ENCODE measurements at regions not wholly inside any gene's neighbourhood (a gene's known extent, or its start where the extent isn't known, plus 50 kb on each side); places are given as distances from the start of the nearest gene placed in this dataset.

DNA sequence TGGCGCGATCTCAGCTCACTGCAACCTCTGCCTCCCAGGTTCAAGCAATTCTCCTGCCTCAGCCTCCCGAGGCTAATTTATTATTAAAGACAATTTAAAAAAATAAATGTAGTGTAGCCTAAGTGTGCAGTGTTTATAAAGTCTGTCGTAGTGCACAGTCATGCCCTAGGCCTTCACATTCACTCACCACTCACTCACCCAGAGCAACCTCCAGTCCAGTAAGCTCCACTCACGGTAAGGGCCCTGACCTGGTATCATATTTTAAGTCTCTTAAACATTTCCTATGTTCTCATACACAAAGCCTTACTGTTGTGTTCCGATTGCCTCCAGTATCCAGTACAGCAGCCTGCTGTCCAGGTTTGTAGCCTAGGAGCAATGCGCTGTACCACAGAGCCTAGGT, 168.2 kb upstream of the FOXQ1 start:
- POLR2A ChIA-PET (ENCODE audit: low non-redundant PET) = no interaction called here
- CTCF ChIA-PET = no interaction called here
- TF ChIP-seq, protein P1, sequence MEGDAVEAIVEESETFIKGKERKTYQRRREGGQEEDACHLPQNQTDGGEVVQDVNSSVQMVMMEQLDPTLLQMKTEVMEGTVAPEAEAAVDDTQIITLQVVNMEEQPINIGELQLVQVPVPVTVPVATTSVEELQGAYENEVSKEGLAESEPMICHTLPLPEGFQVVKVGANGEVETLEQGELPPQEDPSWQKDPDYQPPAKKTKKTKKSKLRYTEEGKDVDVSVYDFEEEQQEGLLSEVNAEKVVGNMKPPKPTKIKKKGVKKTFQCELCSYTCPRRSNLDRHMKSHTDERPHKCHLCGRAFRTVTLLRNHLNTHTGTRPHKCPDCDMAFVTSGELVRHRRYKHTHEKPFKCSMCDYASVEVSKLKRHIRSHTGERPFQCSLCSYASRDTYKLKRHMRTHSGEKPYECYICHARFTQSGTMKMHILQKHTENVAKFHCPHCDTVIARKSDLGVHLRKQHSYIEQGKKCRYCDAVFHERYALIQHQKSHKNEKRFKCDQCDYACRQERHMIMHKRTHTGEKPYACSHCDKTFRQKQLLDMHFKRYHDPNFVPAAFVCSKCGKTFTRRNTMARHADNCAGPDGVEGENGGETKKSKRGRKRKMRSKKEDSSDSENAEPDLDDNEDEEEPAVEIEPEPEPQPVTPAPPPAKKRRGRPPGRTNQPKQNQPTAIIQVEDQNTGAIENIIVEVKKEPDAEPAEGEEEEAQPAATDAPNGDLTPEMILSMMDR (conservative IDR thresholded peaks at IDR 0.05; ENCODE audit: low read depth) = no peak
- H3K27ac ChIP-seq = no peak overlapping the region
- no peak for DNase-seq (ENCODE audit: low spot score)

DNA sequence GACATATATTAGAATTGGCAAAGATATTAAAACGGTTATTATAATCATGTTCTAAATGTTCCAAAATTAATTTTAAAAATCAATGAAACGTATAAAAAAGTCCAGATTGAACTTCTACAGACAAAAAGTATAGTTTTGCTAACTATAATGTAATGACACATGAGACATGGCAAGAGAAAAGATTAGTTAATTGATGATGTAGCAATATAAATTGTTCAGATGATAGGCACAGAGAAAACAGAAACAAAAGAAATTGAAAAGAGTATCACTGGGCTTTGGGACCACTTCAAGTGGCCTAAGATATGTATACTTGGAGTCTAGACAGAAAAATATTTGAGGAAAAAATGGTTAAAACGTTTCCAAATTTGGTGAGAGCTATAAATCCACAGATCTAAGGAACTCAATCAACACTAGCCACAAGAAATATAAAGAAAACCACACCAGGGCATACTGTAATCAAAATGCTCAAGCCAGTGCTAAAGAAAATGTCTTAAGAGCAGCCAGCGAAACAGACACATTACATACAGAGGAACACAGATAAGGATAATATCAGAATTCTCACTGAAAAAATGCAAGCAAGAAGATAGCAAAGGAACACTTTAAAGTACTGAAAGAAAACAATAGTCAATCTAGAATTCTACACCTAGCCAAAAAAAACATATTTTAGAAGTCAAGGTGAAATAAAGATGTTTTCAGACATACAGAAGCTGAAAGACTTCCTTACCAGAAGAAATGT, 172.6 kb upstream of the FOXQ1 start:
- TF ChIP-seq, protein P1 (conservative IDR thresholded peaks at IDR 0.05; ENCODE audit: low read depth) = no peak
- ChIA-PET CTCF (interaction anchor here (0.6 kb wide), 2 partner anchors 251 to 1344 kb away, joined by 3 to 4 read pairs; no protein-coding TSS in a partner anchor), POLR2A (ENCODE audit: low non-redundant PET) (no interaction called here)
- DNase-seq (ENCODE audit: low spot score) = no peak
- H3K27ac ChIP-seq = no peak overlapping the region

GRCh38 chr6:1137849-1138248, 174.0 kb upstream of the FOXQ1 start:
- ChIA-PET CTCF (interaction anchor here (0.6 kb wide), 1 partner anchor 224 kb away, joined by 3 read pairs; no protein-coding TSS in a partner anchor), POLR2A (ENCODE audit: low non-redundant PET) (no interaction called here)
- H3K27ac ChIP-seq = no peak overlapping the region
- TF ChIP-seq, protein P1 (conservative IDR thresholded peaks at IDR 0.05; ENCODE audit: low read depth) = no peak
- DNase-seq (ENCODE audit: low spot score) = no peak

DNA sequence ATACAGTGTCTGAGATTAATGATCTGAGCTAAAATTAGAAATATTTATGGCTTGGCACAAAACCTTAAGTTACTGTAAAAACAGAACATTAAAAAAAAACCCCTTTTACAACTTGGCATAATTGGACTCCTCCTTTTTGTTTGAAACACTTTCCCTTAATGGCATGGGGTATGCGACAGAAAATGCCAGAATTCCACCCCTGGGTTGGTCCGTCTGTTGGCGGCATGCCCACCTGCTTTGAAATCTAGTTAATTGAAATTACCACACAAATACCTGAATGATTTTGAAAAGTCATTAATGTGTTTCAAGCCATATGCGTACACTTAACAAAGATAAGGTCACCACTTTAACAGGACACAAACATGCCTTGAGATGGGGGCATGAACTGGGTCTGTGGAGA, 175.1 kb upstream of the FOXQ1 start:
- TF ChIP-seq, protein P1 (conservative IDR thresholded peaks at IDR 0.05; ENCODE audit: low read depth) = no peak
- ChIA-PET POLR2A (ENCODE audit: low non-redundant PET) (no interaction called here), CTCF (no interaction called here)
- DNase-seq (ENCODE audit: low spot score) = no peak
- H3K27ac ChIP-seq = peak overlapping the region; percentile 70

GRCh38 chr6:1136415-1136774, 175.5 kb upstream of the FOXQ1 start:
- H3K27ac ChIP-seq = peak overlapping the region; percentile 70
- ChIA-PET CTCF (no interaction called here), POLR2A (ENCODE audit: low non-redundant PET) (no interaction called here)
- DNase-seq (ENCODE audit: low spot score) = peak; percentile 56
- TF ChIP-seq, protein P1 (conservative IDR thresholded peaks at IDR 0.05; ENCODE audit: low read depth) = no peak

GRCh38 chr6:1135726-1136414, 176.0 kb upstream of the FOXQ1 start:
- ChIA-PET CTCF (no interaction called here), POLR2A (ENCODE audit: low non-redundant PET) (no interaction called here)
- TF ChIP-seq, protein P1 (conservative IDR thresholded peaks at IDR 0.05; ENCODE audit: low read depth) = no peak
- peak overlapping the region; percentile 70 for H3K27ac ChIP-seq
- DNase-seq (ENCODE audit: low spot score) = no peak

Measured in RWPE1 (cell line).